Glutamatergic neuron (in vitro differentiated cells): ENCODE measurements at regions not wholly inside any gene's neighbourhood (a gene's known extent, or its start where the extent isn't known, plus 50 kb on each side); places are given as distances from the start of the nearest gene placed in this dataset.

Experiments
- DNase-seq: peaks from one replicate; pipeline ENCODE4 v3.0.0; 2022
- H3K27ac Mint-ChIP-seq: one replicate; pipeline ENCODE4 v1.8.0; 2020; ENCODE audit warnings: mild to moderate bottlenecking, mixed read lengths, inconsistent platforms; ENCODE audit not compliant: unreplicated experiment
- H3K27me3 Mint-ChIP-seq: one replicate; pipeline ENCODE4 v1.8.0; 2020; ENCODE audit warnings: mild to moderate bottlenecking, moderate library complexity, mixed read lengths, inconsistent platforms; ENCODE audit not compliant: unreplicated experiment
- H3K36me3 Mint-ChIP-seq: one replicate; pipeline ENCODE4 v1.8.0; 2020; ENCODE audit warnings: mild to moderate bottlenecking, mixed read lengths, inconsistent platforms; ENCODE audit not compliant: unreplicated experiment
- H3K4me1 Mint-ChIP-seq: one replicate; pipeline ENCODE4 v1.8.0; 2020; ENCODE audit warnings: mild to moderate bottlenecking, low read depth, mixed read lengths, inconsistent platforms; ENCODE audit not compliant: unreplicated experiment
- H3K4me3 Mint-ChIP-seq: one replicate; pipeline ENCODE4 v1.8.0; 2020; ENCODE audit warnings: mild to moderate bottlenecking, mixed read lengths, inconsistent platforms; ENCODE audit not compliant: unreplicated experiment
- H3K9me3 Mint-ChIP-seq: one replicate; pipeline ENCODE4 v1.8.0; 2020; ENCODE audit warnings: mild to moderate bottlenecking, moderate library complexity, mixed read lengths, inconsistent platforms; ENCODE audit not compliant: unreplicated experiment
- TF ChIP-seq, protein P1 (sequence below): fragments of 200-600 bp; sonication (generic); IDR thresholded peaks from one replicate; pipeline ENCODE4 v1.5.0; 2021; ENCODE audit not compliant: partially characterized antibody, unreplicated experiment

DNA sequence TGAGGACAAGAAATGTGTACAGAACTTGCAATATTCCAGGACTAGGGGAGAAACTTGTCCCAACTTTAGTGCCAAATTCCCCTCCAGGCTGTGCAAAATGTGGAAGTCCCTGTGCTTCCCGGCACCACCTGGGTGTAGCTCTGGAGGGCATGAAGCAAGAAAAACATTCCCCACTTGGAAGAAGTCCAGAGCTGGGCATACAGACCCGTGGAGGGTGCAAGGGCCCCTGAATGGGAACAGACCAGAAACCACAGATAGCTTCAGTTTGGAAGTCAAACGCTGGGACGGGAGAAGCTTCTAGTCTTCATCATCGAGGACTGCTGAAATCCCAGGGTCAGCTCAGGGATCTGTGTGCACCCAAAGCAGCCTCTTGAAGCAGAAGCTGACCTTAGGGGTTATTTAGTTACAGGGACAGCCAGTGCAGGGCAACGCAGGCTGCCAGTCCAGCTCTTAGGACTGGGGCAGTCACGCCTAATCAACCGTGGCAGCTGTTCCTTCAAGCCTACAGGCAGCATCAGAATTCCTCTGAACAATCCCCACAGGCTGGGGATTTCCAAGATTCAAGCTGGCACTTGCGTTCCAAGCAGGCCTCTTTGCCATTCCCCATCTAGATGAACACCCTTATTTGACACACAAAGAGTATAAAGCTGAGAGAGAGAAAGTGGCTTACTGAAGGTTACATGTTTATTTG lies 269.4 kb downstream of the LOXHD1 start:
- no peak for DNase-seq
- TF ChIP-seq, protein P1, sequence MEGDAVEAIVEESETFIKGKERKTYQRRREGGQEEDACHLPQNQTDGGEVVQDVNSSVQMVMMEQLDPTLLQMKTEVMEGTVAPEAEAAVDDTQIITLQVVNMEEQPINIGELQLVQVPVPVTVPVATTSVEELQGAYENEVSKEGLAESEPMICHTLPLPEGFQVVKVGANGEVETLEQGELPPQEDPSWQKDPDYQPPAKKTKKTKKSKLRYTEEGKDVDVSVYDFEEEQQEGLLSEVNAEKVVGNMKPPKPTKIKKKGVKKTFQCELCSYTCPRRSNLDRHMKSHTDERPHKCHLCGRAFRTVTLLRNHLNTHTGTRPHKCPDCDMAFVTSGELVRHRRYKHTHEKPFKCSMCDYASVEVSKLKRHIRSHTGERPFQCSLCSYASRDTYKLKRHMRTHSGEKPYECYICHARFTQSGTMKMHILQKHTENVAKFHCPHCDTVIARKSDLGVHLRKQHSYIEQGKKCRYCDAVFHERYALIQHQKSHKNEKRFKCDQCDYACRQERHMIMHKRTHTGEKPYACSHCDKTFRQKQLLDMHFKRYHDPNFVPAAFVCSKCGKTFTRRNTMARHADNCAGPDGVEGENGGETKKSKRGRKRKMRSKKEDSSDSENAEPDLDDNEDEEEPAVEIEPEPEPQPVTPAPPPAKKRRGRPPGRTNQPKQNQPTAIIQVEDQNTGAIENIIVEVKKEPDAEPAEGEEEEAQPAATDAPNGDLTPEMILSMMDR: no peak
- Mint-ChIP-seq H3K27me3 (peaks cover 8% of the 10 kb centered on the region), H3K36me3 (peaks cover 5% of the 10 kb centered on the region), H3K4me1 (peaks cover 28% of the 10 kb centered on the region), H3K4me3 (no peak overlapping the region), H3K27ac (no peak overlapping the region), H3K9me3 (peaks cover 10% of the 10 kb centered on the region)

GRCh38 chr18:46388286-46388685 lies 268.7 kb downstream of the LOXHD1 start:
- H3K4me3 Mint-ChIP-seq: no peak overlapping the region
- H3K9me3 Mint-ChIP-seq: peaks cover 10% of the 10 kb centered on the region
- TF ChIP-seq, protein P1: no peak
- no peak for DNase-seq
- H3K27me3 Mint-ChIP-seq: peaks cover 8% of the 10 kb centered on the region
- H3K27ac Mint-ChIP-seq: no peak overlapping the region
- H3K36me3 Mint-ChIP-seq: peaks cover 5% of the 10 kb centered on the region
- peaks cover 28% of the 10 kb centered on the region for H3K4me1 Mint-ChIP-seq

DNA sequence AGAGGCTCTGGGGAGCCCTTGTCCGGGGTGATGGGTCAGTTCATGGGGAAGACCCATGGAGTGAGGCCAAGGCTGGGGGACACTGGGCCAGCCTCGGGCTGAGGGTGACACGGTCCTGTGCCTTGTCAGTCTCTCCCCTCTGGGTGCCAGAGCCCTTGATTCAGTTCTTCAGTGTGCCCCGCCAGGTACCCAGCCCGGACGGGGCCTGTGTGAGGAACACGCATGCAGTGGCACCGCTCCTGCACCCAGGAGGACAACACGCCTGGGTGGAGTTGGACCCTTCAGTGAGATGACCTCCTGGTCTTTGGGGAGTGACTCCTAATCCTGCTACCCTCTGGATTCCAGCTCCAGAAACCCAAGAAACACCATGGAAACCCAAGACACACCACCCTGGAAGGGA lies 264.4 kb downstream of the LOXHD1 start:
- Mint-ChIP-seq H3K27me3 (peaks cover 6% of the 10 kb centered on the region), H3K27ac (no peak overlapping the region)

GRCh38 chr18:46393230-46393629 lies 263.8 kb downstream of the LOXHD1 start:
- H3K4me3 Mint-ChIP-seq: no peak overlapping the region
- no peak overlapping the region for H3K27ac Mint-ChIP-seq
- peaks cover 9% of the 10 kb centered on the region for H3K27me3 Mint-ChIP-seq
- H3K9me3 Mint-ChIP-seq: peaks cover 2% of the 10 kb centered on the region
- peak; percentile 62 for DNase-seq
- TF ChIP-seq, protein P1: no peak
- no peaks in the 10 kb centered on the region for H3K36me3 Mint-ChIP-seq
- H3K4me1 Mint-ChIP-seq: peaks cover 12% of the 10 kb centered on the region

More for the DNA sequence above, 264.4 kb downstream of the LOXHD1 start:
- TF ChIP-seq, protein P1: no peak
- no peak for DNase-seq
- peaks cover 8% of the 10 kb centered on the region for H3K4me1 Mint-ChIP-seq
- H3K4me3 Mint-ChIP-seq: no peak overlapping the region
- H3K9me3 Mint-ChIP-seq: peaks cover 2% of the 10 kb centered on the region
- H3K36me3 Mint-ChIP-seq: no peaks in the 10 kb centered on the region

DNA sequence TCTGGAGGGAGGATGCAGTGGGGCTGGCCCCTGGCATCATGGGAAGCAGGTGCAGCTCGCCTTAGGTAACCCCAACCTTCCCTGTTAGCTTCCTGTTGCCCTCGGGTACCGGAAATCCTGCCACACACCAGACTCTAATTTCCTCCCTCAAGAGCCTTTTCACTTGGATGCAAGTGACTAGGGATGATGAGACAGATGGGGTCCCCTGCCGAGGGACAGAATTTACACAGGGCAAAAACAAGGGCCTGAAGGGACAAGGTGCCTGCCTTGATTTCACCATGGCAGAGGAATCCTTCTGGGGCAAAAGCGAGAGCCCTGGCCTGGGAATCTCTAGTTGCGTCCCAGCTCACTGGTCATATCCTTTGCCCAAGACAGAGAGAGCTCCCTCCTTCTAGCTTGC lies 263.1 kb downstream of the LOXHD1 start:
- Mint-ChIP-seq H3K36me3 (no peaks in the 10 kb centered on the region), H3K9me3 (no peaks in the 10 kb centered on the region), H3K4me3 (no peak overlapping the region), H3K4me1 (peaks cover 16% of the 10 kb centered on the region), H3K27me3 (peaks cover 9% of the 10 kb centered on the region), H3K27ac (no peak overlapping the region)
- DNase-seq: no peak
- TF ChIP-seq, protein P1: no peak
